KMS-11 (cell line): ENCODE measurements at regions not wholly inside any gene's neighbourhood (a gene's known extent, or its start where the extent isn't known, plus 50 kb on each side); places are given as distances from the start of the nearest gene placed in this dataset.

Experiments
- H2AFZ ChIP-seq: fragments of 200-600 bp; sonication (generic); 2 replicates; pipeline ENCODE4 v1.6.1; 2016; ENCODE audit warnings: antibody characterized with exemption, mixed run types, low read depth
- H3K27ac ChIP-seq: fragments of 200-600 bp; sonication (generic); 2 replicates; pipeline ENCODE4 v1.6.1; 2016; ENCODE audit warnings: mild to moderate bottlenecking, mixed run types
- H3K27me3 ChIP-seq: fragments of 200-600 bp; sonication (generic); 2 replicates; pipeline ENCODE4 v1.6.1; 2017; ENCODE audit warnings: mild to moderate bottlenecking, low read depth, mixed run types, moderate library complexity; ENCODE audit not compliant: insufficient read depth
- H3K36me3 ChIP-seq: fragments of 200-600 bp; sonication (generic); 2 replicates; pipeline ENCODE4 v1.6.1; 2017; ENCODE audit warnings: mild to moderate bottlenecking, mixed run types; ENCODE audit not compliant: insufficient read depth
- H3K4me1 ChIP-seq: fragments of 200-600 bp; sonication (generic); 2 replicates; pipeline ENCODE4 v1.6.1; 2016; ENCODE audit warnings: mild to moderate bottlenecking, low read depth, mixed run types; ENCODE audit not compliant: poor library complexity, severe bottlenecking
- H3K4me2 ChIP-seq: fragments of 200-600 bp; sonication (generic); 2 replicates; pipeline ENCODE4 v1.7.0; 2016; ENCODE audit warnings: mild to moderate bottlenecking, mixed run types
- H3K4me3 ChIP-seq: fragments of 200-600 bp; sonication (generic); IDR thresholded peaks from 2 replicates; pipeline ENCODE4 v1.6.1; 2017; ENCODE audit warnings: low read depth, low read length, mixed read lengths; ENCODE audit not compliant: insufficient read depth
- H3K79me2 ChIP-seq: fragments of 200-600 bp; sonication (generic); 2 replicates; pipeline ENCODE4 v1.6.1; 2016; ENCODE audit warnings: low read depth, mixed run types; ENCODE audit not compliant: insufficient read depth
- H3K9ac ChIP-seq: fragments of 200-600 bp; sonication (generic); 2 replicates; pipeline ENCODE4 v1.6.1; 2016; ENCODE audit warnings: mild to moderate bottlenecking, mixed run types
- H4K20me1 ChIP-seq: fragments of 200-600 bp; sonication (generic); 2 replicates; pipeline ENCODE4 v1.6.1; 2016; ENCODE audit warnings: mild to moderate bottlenecking, mixed run types; ENCODE audit not compliant: insufficient read depth
- CTCF ChIP-seq: fragments of 200-600 bp; sonication (generic); conservative IDR thresholded peaks from 2 replicates; pipeline ENCODE4 v1.6.1; 2017; ENCODE audit warnings: low read depth, mild to moderate bottlenecking, antibody characterized with exemption, low read length, moderate library complexity, mixed read lengths

- no peak overlapping the region for H3K4me2 ChIP-seq
- H4K20me1 ChIP-seq, result no peaks in the 10 kb centered on the region
- no peaks in the 10 kb centered on the region for H3K27me3 ChIP-seq
- no peaks in the 10 kb centered on the region for H3K36me3 ChIP-seq
- no peak overlapping the region for H3K9ac ChIP-seq
- no peaks in the 10 kb centered on the region for H3K79me2 ChIP-seq
- H3K4me1 ChIP-seq, result no peaks in the 10 kb centered on the region
- no peak for TF ChIP-seq CTCF
- no peak overlapping the region for H3K27ac ChIP-seq
- H3K4me3 ChIP-seq, result no peak overlapping the region
- no peak overlapping the region for H2AFZ ChIP-seq
Measured at GRCh38 chr5:85170183-85170582, 785.5 kb upstream of the EDIL3 start.

- H3K4me1 ChIP-seq, result no peaks in the 10 kb centered on the region
- no peaks in the 10 kb centered on the region for H3K79me2 ChIP-seq
- H4K20me1 ChIP-seq, result no peaks in the 10 kb centered on the region
- H3K27ac ChIP-seq, result no peak overlapping the region
- no peaks in the 10 kb centered on the region for H3K27me3 ChIP-seq
- no peak for TF ChIP-seq CTCF
- H3K36me3 ChIP-seq, result no peaks in the 10 kb centered on the region
- no peak overlapping the region for H3K9ac ChIP-seq
- no peak overlapping the region for H2AFZ ChIP-seq
- no peak overlapping the region for H3K4me2 ChIP-seq
- no peak overlapping the region for H3K4me3 ChIP-seq
Measured at GRCh38 chr5:85173469-85173868, 788.8 kb upstream of the EDIL3 start.

- Histone ChIP-seq H4K20me1 (no peaks in the 10 kb centered on the region), H3K27me3 (no peaks in the 10 kb centered on the region), H2AFZ (no peak overlapping the region), H3K36me3 (no peaks in the 10 kb centered on the region), H3K4me2 (no peak overlapping the region), H3K4me1 (no peaks in the 10 kb centered on the region), H3K9ac (no peak overlapping the region), H3K27ac (no peak overlapping the region), H3K79me2 (no peaks in the 10 kb centered on the region), H3K4me3 (no peak overlapping the region)
- TF ChIP-seq CTCF, result no peak
Measured at GRCh38 chr5:85182344-85182743, 797.7 kb upstream of the EDIL3 start.

DNA sequence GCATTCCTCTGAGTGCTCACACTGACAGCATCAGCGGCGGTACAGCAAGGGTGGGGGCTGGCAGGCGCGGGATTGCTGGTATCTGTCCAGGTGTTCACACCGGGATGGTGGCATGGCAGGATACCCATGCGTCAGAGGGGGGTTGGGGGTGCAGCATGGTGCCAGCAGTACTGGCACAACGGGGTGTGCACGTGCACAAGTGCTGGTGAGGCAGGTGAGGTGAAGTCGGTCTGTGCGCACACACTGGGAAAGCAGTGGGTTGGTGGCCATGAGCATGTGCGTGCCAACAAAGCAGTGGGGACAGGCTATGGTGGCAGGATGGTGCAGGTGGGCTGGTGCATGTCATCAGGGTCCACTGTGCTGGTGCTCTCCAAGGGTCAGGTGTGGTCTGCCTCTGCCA is 819.6 kb upstream of the EDIL3 start:
- Histone ChIP-seq H2AFZ (no peak overlapping the region), H3K4me1 (no peaks in the 10 kb centered on the region), H3K4me3 (no peak overlapping the region), H3K4me2 (no peak overlapping the region), H3K79me2 (no peaks in the 10 kb centered on the region), H3K27me3 (no peaks in the 10 kb centered on the region), H4K20me1 (no peaks in the 10 kb centered on the region), H3K27ac (no peak overlapping the region), H3K36me3 (no peaks in the 10 kb centered on the region), H3K9ac (no peak overlapping the region)
- no peak for TF ChIP-seq CTCF

DNA sequence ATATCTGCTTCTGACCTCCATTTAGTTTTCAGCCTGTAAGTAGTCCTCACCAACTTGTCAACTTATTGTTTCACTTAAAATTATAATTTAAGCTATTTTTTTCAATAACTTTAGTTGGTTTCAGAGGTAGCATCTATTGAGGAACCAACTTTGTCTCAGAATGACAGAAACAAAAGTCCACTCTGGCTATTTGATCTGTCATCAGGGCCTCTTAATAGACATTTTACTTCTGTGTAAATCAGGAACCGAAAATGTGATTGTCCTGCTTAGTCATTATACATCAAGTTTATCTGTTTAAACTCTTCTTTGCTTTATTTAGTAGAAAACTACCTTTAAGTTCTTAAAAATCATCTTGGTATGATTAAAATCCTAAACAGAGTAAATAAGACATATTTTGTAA is 820.8 kb upstream of the EDIL3 start:
- H3K79me2 ChIP-seq, result no peaks in the 10 kb centered on the region
- H3K4me3 ChIP-seq, result no peak overlapping the region

More for the DNA sequence above, 820.8 kb upstream of the EDIL3 start:
- Histone ChIP-seq H2AFZ (no peak overlapping the region), H3K27ac (no peak overlapping the region), H4K20me1 (no peaks in the 10 kb centered on the region), H3K27me3 (no peaks in the 10 kb centered on the region), H3K4me1 (no peaks in the 10 kb centered on the region), H3K36me3 (no peaks in the 10 kb centered on the region), H3K9ac (no peak overlapping the region), H3K4me2 (no peak overlapping the region)
- no peak for TF ChIP-seq CTCF
